WTC11 (cell line): ENCODE measurements at regions not wholly inside any gene's neighbourhood (a gene's known extent, or its start where the extent isn't known, plus 50 kb on each side); places are given as distances from the start of the nearest gene placed in this dataset.

Source experiments
- ETV6 ChIP-seq: sonication (generic); formaldehyde crosslinking; IDR thresholded peaks from 2 replicates; pipeline ENCODE4 v1.8.1; 2022; ENCODE audit warnings: mild to moderate bottlenecking, missing genetic modification reagents
- FOXJ3 ChIP-seq: sonication (generic); formaldehyde crosslinking; IDR thresholded peaks from 2 replicates; pipeline ENCODE4 v1.9.0; 2021; ENCODE audit warnings: missing genetic modification reagents, mild to moderate bottlenecking, borderline replicate concordance
- FOXP1 ChIP-seq: sonication (generic); formaldehyde crosslinking; IDR thresholded peaks from 2 replicates; pipeline ENCODE4 v1.8.0; 2022; ENCODE audit warnings: missing genetic modification reagents, mild to moderate bottlenecking, moderate library complexity, borderline replicate concordance
- NR2C2 ChIP-seq: sonication (generic); formaldehyde crosslinking; IDR thresholded peaks from 2 replicates; pipeline ENCODE4 v1.8.0; 2022; ENCODE audit warnings: mild to moderate bottlenecking, missing genetic modification reagents
- SP1 ChIP-seq: sonication (generic); formaldehyde crosslinking; conservative IDR thresholded peaks from 2 replicates; pipeline ENCODE4 v1.8.1; 2022; ENCODE audit warnings: missing genetic modification reagents
- TCF7 ChIP-seq: sonication (generic); formaldehyde crosslinking; IDR thresholded peaks from 2 replicates; pipeline ENCODE4 v1.8.0; 2022; ENCODE audit warnings: mild to moderate bottlenecking, low read depth, missing genetic modification reagents, moderate library complexity
- TEAD1 ChIP-seq: sonication (generic); formaldehyde crosslinking; IDR thresholded peaks from 2 replicates; pipeline ENCODE4 v1.8.0; 2022; ENCODE audit warnings: mild to moderate bottlenecking, missing genetic modification reagents
- ZNF121 ChIP-seq: sonication (generic); formaldehyde crosslinking; IDR thresholded peaks from 2 replicates; pipeline ENCODE4 v1.8.0; 2023; ENCODE audit warnings: missing genetic modification reagents
- TF ChIP-seq, protein P1 (sequence below): sonication (generic); formaldehyde crosslinking; IDR thresholded peaks from 2 replicates; pipeline ENCODE4 v1.8.1; 2022; ENCODE audit warnings: low read depth, mild to moderate bottlenecking, moderate library complexity, missing genetic modification reagents, borderline replicate concordance
- TF ChIP-seq, protein P2 (sequence below): fragments of 200-600 bp; IDR thresholded peaks from 2 replicates; pipeline ENCODE4 v1.8.0; 2022; ENCODE audit warnings: antibody characterized with exemption
- TF ChIP-seq, protein P3 (sequence below): sonication (generic); formaldehyde crosslinking; IDR thresholded peaks from 2 replicates; pipeline ENCODE4 v1.8.0; 2022; ENCODE audit warnings: mild to moderate bottlenecking, missing genetic modification reagents

DNA sequence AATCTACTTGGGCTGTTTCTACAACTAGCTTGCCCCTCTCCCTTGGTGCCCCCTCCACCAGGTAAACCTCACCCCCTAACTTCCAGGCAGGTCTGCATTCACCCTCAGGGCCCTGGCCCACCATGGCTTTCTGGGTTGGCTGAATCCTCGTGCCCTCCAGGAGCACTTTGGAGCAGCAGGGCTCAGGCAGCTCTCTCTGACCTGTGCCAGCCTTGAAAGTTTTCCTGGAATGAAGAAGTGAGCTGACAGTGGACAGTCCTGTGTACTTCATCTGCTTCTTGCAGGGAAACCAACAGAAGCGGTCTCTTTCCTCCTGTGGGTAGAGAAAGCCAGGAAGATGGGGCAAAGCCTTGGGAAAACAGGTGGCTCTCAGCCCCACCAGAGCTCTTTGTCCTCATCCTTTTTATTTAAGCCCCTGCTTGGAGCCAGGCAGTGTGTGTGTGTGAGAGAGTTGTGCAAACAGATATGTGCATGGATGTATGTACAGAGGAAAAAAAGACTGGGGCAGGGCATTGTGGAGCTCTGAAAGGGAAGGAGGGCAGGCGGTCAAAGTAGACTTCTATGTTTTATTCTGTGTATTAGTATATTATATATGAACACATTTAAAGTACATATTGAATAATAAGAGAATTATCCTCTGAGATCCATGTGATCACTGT is 62.3 kb upstream of the SPRY4 start:
- no peak for TF ChIP-seq SP1 (CRISPR knock-in tag)
- TF ChIP-seq, protein P1, sequence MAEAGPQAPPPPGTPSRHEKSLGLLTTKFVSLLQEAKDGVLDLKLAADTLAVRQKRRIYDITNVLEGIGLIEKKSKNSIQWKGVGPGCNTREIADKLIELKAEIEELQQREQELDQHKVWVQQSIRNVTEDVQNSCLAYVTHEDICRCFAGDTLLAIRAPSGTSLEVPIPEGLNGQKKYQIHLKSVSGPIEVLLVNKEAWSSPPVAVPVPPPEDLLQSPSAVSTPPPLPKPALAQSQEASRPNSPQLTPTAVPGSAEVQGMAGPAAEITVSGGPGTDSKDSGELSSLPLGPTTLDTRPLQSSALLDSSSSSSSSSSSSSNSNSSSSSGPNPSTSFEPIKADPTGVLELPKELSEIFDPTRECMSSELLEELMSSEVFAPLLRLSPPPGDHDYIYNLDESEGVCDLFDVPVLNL (CRISPR knock-in tag): no peak
- TF ChIP-seq FOXJ3 (CRISPR knock-in tag): no peak
- TF ChIP-seq, protein P2, sequence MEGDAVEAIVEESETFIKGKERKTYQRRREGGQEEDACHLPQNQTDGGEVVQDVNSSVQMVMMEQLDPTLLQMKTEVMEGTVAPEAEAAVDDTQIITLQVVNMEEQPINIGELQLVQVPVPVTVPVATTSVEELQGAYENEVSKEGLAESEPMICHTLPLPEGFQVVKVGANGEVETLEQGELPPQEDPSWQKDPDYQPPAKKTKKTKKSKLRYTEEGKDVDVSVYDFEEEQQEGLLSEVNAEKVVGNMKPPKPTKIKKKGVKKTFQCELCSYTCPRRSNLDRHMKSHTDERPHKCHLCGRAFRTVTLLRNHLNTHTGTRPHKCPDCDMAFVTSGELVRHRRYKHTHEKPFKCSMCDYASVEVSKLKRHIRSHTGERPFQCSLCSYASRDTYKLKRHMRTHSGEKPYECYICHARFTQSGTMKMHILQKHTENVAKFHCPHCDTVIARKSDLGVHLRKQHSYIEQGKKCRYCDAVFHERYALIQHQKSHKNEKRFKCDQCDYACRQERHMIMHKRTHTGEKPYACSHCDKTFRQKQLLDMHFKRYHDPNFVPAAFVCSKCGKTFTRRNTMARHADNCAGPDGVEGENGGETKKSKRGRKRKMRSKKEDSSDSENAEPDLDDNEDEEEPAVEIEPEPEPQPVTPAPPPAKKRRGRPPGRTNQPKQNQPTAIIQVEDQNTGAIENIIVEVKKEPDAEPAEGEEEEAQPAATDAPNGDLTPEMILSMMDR: no peak
- no peak for TF ChIP-seq FOXP1
- no peak for TF ChIP-seq TCF7 (CRISPR knock-in tag)
- no peak for TF ChIP-seq TEAD1 (CRISPR knock-in tag)
- TF ChIP-seq, protein P3, sequence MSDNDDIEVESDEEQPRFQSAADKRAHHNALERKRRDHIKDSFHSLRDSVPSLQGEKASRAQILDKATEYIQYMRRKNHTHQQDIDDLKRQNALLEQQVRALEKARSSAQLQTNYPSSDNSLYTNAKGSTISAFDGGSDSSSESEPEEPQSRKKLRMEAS (CRISPR knock-in tag): no peak
- no peak for TF ChIP-seq NR2C2
- TF ChIP-seq ZNF121 (CRISPR knock-in tag): no peak
- no peak for TF ChIP-seq ETV6 (CRISPR knock-in tag)
